ENCODE measurements at regions not wholly inside any gene's neighbourhood (a gene's known extent, or its start where the extent isn't known, plus 50 kb on each side); places are given as distances from the start of the nearest gene placed in this dataset.
"Not testable (repeated sequence)": the region's sequence is repeated elsewhere in the genome, so short reads cannot be mapped to it uniquely, and the experiment has no call there.

DNA sequence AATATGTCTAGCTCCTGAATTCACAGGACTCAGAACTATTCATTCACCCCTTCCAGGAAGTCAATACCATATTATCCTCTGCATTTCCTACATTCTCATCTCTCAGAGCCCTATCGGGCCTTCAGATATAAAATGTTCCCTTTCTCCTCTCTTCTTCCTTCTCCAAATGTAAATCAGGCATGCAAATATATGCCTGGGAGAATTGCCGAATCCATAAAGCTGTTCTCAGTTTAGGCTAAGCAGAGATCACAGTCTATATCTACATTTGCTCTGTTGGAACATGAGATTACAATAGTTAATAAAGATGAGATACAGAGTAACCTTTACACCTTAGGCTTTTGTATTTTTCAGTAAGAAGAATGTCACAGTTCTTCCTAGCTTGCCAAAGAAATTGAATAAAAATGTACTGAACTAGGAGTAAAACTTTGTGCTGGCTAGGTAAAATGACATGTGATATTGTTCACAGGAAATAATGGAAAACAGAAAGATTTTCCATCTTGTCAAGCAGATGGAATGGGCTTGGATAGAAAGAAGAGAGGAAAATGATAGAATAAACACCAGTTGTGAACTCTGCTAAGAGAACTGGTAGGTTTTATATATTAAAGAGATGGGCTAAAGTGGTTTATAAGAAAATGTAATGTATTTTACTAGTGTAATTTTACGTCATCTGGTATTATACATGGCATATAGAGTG, 161.5 kb downstream of the NRIP1 start:
- DNase-seq, result no peak

DNA sequence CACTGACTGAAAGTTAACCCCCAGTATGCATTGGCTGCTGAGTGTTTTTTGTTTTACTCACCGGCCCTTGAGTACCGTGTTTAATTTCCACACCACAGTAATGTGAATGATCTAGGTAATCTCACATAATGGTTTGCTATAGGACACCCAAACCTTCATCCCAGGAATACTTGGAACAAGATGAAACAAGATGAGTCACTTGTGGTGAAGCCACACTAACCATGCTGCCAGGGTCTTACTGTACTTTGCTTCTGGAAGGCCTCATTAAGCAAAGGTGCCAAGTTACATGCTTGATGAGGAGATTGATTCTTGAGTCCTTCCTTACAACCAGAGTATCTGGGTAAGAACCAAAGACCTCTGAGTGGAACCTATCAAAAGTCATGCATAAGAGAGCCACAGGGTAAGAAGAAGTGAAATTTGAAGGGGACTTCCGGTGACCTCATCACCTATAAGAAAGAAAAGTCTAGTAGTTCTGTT, 163.3 kb downstream of the NRIP1 start:
- DNase-seq, result no peak

DNA sequence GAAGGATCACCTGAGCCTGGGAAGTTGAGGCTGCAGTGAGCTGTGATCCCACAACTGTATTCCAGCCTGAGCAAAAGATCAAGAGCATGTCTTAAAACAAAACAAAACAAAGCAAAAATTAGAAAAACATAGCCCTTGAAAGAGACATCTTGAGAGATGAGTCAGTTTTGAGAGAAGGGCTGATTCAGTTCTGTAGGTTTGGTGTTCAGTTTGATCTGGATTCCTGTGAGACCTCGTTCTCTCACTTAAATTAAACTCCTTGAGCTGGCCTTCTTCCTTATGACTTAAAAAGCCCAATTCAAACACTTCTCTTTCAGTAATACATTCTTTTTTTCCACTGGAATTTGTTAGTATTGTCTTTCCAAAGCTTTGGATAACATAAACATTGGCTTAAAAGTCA, 164.2 kb downstream of the NRIP1 start:
- no peak for DNase-seq

GRCh38 chr21:14900058-14900457, 164.7 kb downstream of the NRIP1 start:
- DNase-seq, result no peak

GRCh38 chr21:14895792-14896191, 169.0 kb downstream of the NRIP1 start:
- no peak for DNase-seq

- DNase-seq, result no peak
These were observed 174.7 kb downstream of the NRIP1 start for GRCh38 chr21:14890141-14890540.

- no peak for DNase-seq
These were observed 175.6 kb downstream of the NRIP1 start for GRCh38 chr21:14889080-14889810.

- peak; percentile 80 for DNase-seq
These were observed 176.6 kb downstream of the NRIP1 start for GRCh38 chr21:14888202-14888601.

- DNase-seq, result no peak
These were observed 178.8 kb downstream of the NRIP1 start for GRCh38 chr21:14886001-14886400.

- no peak for DNase-seq
These were observed 181.4 kb downstream of the NRIP1 start for GRCh38 chr21:14883351-14883750.

- not testable (repeated sequence) for DNase-seq
These were observed 182.3 kb downstream of the NRIP1 start for GRCh38 chr21:14882545-14882944.

DNA sequence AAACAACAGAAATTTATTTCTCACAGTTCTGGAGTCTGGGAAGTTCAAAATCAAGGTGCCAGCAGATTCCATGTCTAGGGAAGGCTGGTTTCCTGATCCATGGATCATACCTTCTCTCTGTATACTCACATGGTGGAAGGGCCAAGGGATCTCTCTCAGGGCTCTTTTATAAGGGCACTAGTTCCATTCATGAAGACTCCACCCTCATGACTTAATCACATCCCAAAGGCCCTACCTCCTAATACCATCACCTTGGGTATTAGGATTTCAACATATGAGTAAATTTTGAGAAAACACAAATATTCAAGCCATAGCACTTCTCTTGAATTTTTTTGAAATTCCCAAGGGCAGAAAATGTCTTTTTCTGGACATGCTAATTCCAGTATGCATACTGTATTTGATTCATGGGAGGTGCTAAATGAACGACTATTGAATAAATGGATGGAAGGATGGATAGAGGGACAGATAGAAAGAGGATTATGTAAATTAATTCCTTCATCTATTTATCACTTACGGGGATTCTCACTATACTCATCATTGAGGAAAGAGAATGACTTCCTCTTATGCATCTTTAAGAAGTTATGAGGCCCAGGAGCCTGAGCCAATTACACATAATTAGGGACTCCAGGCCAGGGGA, 182.8 kb downstream of the NRIP1 start:
- no peak for DNase-seq

GRCh38 chr21:14880922-14881321, 183.9 kb downstream of the NRIP1 start:
- DNase-seq, result no peak

- no peak for DNase-seq
These were observed 185.3 kb downstream of the NRIP1 start for GRCh38 chr21:14879458-14879857.

DNA sequence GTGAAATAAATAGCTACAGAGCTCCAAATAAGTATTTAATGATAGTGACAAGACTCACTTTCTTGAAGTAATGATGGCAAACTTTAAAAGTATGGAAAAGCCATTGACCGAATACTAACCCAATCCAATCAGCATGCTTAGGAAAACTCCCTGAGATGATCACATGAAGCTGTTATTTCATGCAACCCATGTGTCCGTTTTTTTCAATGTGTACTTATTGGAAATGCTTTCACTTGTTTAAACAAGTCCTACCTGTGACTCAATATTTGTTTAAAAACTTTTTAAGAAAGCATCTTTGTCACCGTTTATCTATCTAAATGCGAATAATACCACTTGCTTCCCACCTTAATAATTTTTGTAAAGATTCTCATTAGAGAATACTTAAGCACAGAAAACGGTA, 185.8 kb downstream of the NRIP1 start:
- no peak for DNase-seq

- no peak for DNase-seq
These were observed 187.1 kb downstream of the NRIP1 start for GRCh38 chr21:14877581-14878228.

GRCh38 chr21:14876524-14876840, 188.3 kb downstream of the NRIP1 start:
- DNase-seq, result no peak

GRCh38 chr21:14875704-14876523, 188.9 kb downstream of the NRIP1 start:
- no peak for DNase-seq

GRCh38 chr21:14875186-14875585, 189.6 kb downstream of the NRIP1 start:
- DNase-seq, result no peak

GRCh38 chr21:14874379-14874778, 190.4 kb downstream of the NRIP1 start:
- no peak for DNase-seq

GRCh38 chr21:14871861-14872260, 192.9 kb downstream of the NRIP1 start:
- no peak for DNase-seq

GRCh38 chr21:14870853-14871149, 194.0 kb downstream of the NRIP1 start:
- no peak for DNase-seq
